ENCODE measurements at regions not wholly inside any gene's neighbourhood (a gene's known extent, or its start where the extent isn't known, plus 50 kb on each side); places are given as distances from the start of the nearest gene placed in this dataset.

- TF ChIP-seq CTCF (IDR thresholded peaks at IDR 0.05), result no peak
- TF ChIP-seq POLR2A (IDR thresholded peaks at IDR 0.05), result no peak
Observed at GRCh38 chr15:57797568-57798267, 91.2 kb downstream of the POLR2M start.

All from heart left ventricle (tissue), 13 donors.